Activated CD4-positive, alpha-beta T cell treated with anti-CD3 and anti-CD28 coated beads for 36 hours (primary cell): ENCODE measurements at regions not wholly inside any gene's neighbourhood (a gene's known extent, or its start where the extent isn't known, plus 50 kb on each side); places are given as distances from the start of the nearest gene placed in this dataset.

Experiments used
- ATAC-seq: fragments of 200-7000 bp; cut with Tn5 transposase; one replicate; pipeline ENCODE4 v1.10.0; 2021; ENCODE audit warnings: mild to moderate bottlenecking, moderate library complexity
- CTCF ChIA-PET: fragments of 350-600 bp; sonication (Branson Sonifier 250); formaldehyde crosslinking; loops from one replicate; lab custom pipeline; 2021; ENCODE audit warnings: antibody characterized with exemption; lab: Charles Lee
- POLR2A ChIA-PET: fragments of 350-600 bp; sonication (Branson Sonifier 250); formaldehyde crosslinking; loops from one replicate; lab custom pipeline; 2021; ENCODE audit warnings: antibody characterized with exemption, inconsistent platforms; lab: Charles Lee
- DNase-seq: peaks from one replicate; pipeline ENCODE4 v3.0.0-alpha.2; 2020
- H3K27ac Mint-ChIP-seq: one replicate; pipeline ENCODE4 v1.8.0; 2021; ENCODE audit warnings: mixed read lengths
- H3K27me3 Mint-ChIP-seq: one replicate; pipeline ENCODE4 v1.8.0; 2021; ENCODE audit warnings: mixed read lengths
- H3K36me3 Mint-ChIP-seq: one replicate; pipeline ENCODE4 v1.8.0; 2021; ENCODE audit warnings: low read depth, mixed read lengths
- H3K4me1 Mint-ChIP-seq: one replicate; pipeline ENCODE4 v1.8.0; 2021; ENCODE audit warnings: mixed read lengths
- H3K4me3 Mint-ChIP-seq: one replicate; pipeline ENCODE4 v1.8.0; 2021; ENCODE audit warnings: mild to moderate bottlenecking, moderate library complexity, mixed read lengths
- H3K9me3 Mint-ChIP-seq: one replicate; pipeline ENCODE4 v1.8.0; 2021; ENCODE audit warnings: low read depth, mixed read lengths
- intact Hi-C, 2 experiments: fragments of 100-400 bp; cut with DNase I in 1 of 2; cut with micrococcal nuclease in 1 of 2; formaldehyde crosslinking; loops; one replicate each; pipeline versions ENCODE4 v1.14.2 to v1.15.1; 2022 to 2024; cut with DNase I, micrococcal nuclease

DNA sequence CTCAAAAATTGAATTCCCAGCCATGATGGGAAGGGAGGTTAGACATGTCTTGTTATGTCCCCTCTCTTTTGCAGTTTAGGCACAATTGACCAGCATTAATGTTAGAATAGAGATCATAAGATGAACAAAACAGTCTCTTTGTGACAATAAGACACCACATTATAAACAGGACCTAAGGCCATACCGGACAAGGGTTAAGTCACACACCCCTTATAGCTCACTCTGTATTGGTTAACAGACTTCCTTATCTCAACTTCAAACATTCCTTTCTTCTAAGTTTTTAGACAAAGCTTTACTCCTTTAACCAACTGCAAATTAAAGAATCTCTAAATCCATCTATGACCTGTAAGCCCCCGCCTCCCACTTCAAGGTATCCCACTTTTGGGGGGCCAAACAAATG, 81.1 kb upstream of the CPM start:
- ATAC-seq = no peak
- intact Hi-C loops = no loop called here
- Mint-ChIP-seq H3K27ac (no peak overlapping the region), H3K4me3 (no peak overlapping the region), H3K9me3 (no peaks in the 10 kb centered on the region), H3K27me3 (peaks cover 17% of the 10 kb centered on the region), H3K36me3 (no peaks in the 10 kb centered on the region), H3K4me1 (no peaks in the 10 kb centered on the region)
- ChIA-PET POLR2A (no interaction called here), CTCF (interaction anchor here (0.8 to 1.6 kb wide), 3 partner anchors 14 to 39 kb away, joined by 3 to 4 read pairs (median 3); no protein-coding TSS in a partner anchor)
- DNase-seq = no peak

- intact Hi-C loops = no loop called here
- H3K36me3 Mint-ChIP-seq = no peaks in the 10 kb centered on the region
- no peaks in the 10 kb centered on the region for H3K4me1 Mint-ChIP-seq
- DNase-seq (no peak), ATAC-seq (no peak)
- ChIA-PET POLR2A (no interaction called here), CTCF (interaction anchor here (1.6 kb wide), 1 partner anchor 35 kb away, joined by 4 read pairs; no protein-coding TSS in a partner anchor)
- H3K27ac Mint-ChIP-seq = no peak overlapping the region
- H3K9me3 Mint-ChIP-seq = no peaks in the 10 kb centered on the region
- peaks cover 13% of the 10 kb centered on the region for H3K27me3 Mint-ChIP-seq
- H3K4me3 Mint-ChIP-seq = no peak overlapping the region
Measured at GRCh38 chr12:69015017-69015416, 82.0 kb upstream of the CPM start.

GRCh38 chr12:69015831-69016230, 82.9 kb upstream of the CPM start:
- Mint-ChIP-seq H3K27me3 (peaks cover 9% of the 10 kb centered on the region), H3K4me3 (no peak overlapping the region), H3K9me3 (no peaks in the 10 kb centered on the region), H3K36me3 (no peaks in the 10 kb centered on the region), H3K4me1 (no peaks in the 10 kb centered on the region), H3K27ac (no peak overlapping the region)
- ChIA-PET POLR2A (no interaction called here), CTCF (no interaction called here)
- intact Hi-C loops = no loop called here
- no peak for DNase-seq
- no peak for ATAC-seq

DNA sequence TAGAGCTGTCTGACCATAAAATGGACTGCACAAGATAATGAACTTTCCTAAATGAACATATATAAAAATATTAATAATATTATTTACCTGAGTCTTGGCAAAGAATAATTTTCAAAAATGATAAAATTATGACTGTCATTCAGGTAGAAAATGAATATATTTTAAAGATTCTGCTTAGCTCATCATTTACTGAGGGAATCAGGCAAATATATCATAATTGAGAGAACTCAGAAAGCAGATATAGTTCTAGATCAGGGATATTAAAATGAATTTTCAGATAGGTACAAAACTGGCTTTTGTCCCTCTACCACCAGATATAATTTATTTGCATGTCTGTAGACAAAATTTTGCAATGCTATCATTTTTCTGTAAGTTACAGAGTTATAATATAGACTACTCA, 86.1 kb upstream of the CPM start:
- no peaks in the 10 kb centered on the region for H3K36me3 Mint-ChIP-seq
- intact Hi-C loops = no loop called here
- DNase-seq = no peak
- H3K27me3 Mint-ChIP-seq = peaks cover 11% of the 10 kb centered on the region
- no peak overlapping the region for H3K27ac Mint-ChIP-seq
- no peaks in the 10 kb centered on the region for H3K4me1 Mint-ChIP-seq
- no peaks in the 10 kb centered on the region for H3K9me3 Mint-ChIP-seq
- ATAC-seq = no peak
- ChIA-PET CTCF (no interaction called here), POLR2A (no interaction called here)
- H3K4me3 Mint-ChIP-seq = no peak overlapping the region

- H3K27ac Mint-ChIP-seq = no peak overlapping the region
- POLR2A ChIA-PET = no interaction called here
- no peaks in the 10 kb centered on the region for H3K36me3 Mint-ChIP-seq
- ATAC-seq = no peak
- H3K27me3 Mint-ChIP-seq = peaks cover 11% of the 10 kb centered on the region
- no peak overlapping the region for H3K4me3 Mint-ChIP-seq
- H3K9me3 Mint-ChIP-seq = no peaks in the 10 kb centered on the region
- DNase-seq = no peak
- CTCF ChIA-PET = no interaction called here
- intact Hi-C loops = no loop called here
- H3K4me1 Mint-ChIP-seq = no peaks in the 10 kb centered on the region
Measured at GRCh38 chr12:69019910-69020309, 86.9 kb upstream of the CPM start.

GRCh38 chr12:69022674-69023073, 89.7 kb upstream of the CPM start:
- no peak for DNase-seq
- ATAC-seq = no peak
- no peaks in the 10 kb centered on the region for H3K9me3 Mint-ChIP-seq
- H3K27ac Mint-ChIP-seq = no peak overlapping the region
- POLR2A ChIA-PET = no interaction called here
- no peaks in the 10 kb centered on the region for H3K4me1 Mint-ChIP-seq
- H3K4me3 Mint-ChIP-seq = no peak overlapping the region
- CTCF ChIA-PET = interaction anchor here (0.7 kb wide), 1 partner anchor 1149 kb away, joined by 3 read pairs; no protein-coding TSS in a partner anchor
- H3K36me3 Mint-ChIP-seq = no peaks in the 10 kb centered on the region
- intact Hi-C loops = no loop called here
- H3K27me3 Mint-ChIP-seq = peaks cover 18% of the 10 kb centered on the region

DNA sequence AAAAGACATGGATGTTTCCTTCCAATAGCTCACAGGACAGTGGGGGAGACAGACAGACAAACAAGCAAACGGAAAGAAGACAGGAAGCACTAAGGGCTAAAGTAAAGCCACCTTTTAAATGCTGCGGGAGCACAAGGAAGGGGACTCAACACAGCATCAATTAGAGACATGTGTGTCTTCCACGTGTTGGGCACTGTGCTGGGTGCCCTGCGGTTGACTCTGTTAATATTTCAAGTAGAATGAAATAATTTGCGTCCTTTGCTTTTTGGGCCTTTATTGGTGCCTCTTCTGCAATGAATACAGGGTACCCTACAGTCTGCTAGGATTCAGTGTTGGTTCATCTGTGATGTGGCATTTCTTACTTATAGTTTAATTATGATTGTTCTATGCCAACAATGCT, 90.9 kb upstream of the CPM start:
- Mint-ChIP-seq H3K27ac (no peak overlapping the region), H3K4me1 (no peaks in the 10 kb centered on the region), H3K9me3 (no peaks in the 10 kb centered on the region), H3K36me3 (no peaks in the 10 kb centered on the region), H3K27me3 (peaks cover 15% of the 10 kb centered on the region), H3K4me3 (no peak overlapping the region)
- intact Hi-C loops = no loop called here
- ChIA-PET CTCF (no interaction called here), POLR2A (no interaction called here)
- DNase-seq (no peak), ATAC-seq (no peak)

- H3K27ac Mint-ChIP-seq = no peak overlapping the region
- DNase-seq = no peak
- intact Hi-C loops = no loop called here
- POLR2A ChIA-PET = no interaction called here
- H3K9me3 Mint-ChIP-seq = no peaks in the 10 kb centered on the region
- peaks cover 15% of the 10 kb centered on the region for H3K27me3 Mint-ChIP-seq
- ATAC-seq = no peak
- H3K4me1 Mint-ChIP-seq = no peaks in the 10 kb centered on the region
- no peak overlapping the region for H3K4me3 Mint-ChIP-seq
- H3K36me3 Mint-ChIP-seq = no peaks in the 10 kb centered on the region
- CTCF ChIA-PET = interaction anchor here (0.7 kb wide), 1 partner anchor 1135 kb away, joined by 3 read pairs; no protein-coding TSS in a partner anchor
Measured at GRCh38 chr12:69024413-69024812, 91.4 kb upstream of the CPM start.

DNA sequence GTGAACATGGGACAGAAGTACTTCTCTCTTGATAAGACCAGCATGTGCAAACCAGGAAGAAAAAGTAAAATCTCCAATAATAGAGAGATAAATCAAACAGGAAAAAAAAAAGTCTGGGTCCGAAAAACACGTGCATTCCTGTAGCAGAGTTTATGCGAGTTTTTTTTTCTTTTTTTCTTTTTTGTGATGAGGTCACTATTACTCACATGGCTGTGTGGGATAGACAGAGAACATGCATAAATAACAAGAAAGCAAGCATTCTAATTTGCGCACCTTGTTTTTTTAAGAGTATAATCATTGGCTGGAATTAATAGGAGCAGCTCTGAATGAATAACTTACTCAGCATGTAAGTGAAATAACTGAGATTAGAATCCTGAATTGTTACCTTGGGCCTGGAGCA, 91.9 kb upstream of the CPM start:
- Mint-ChIP-seq H3K36me3 (no peaks in the 10 kb centered on the region), H3K27me3 (peaks cover 15% of the 10 kb centered on the region), H3K9me3 (no peaks in the 10 kb centered on the region), H3K27ac (no peak overlapping the region), H3K4me3 (no peak overlapping the region), H3K4me1 (no peaks in the 10 kb centered on the region)
- ChIA-PET CTCF (interaction anchor here (0.7 kb wide), 1 partner anchor 1136 kb away, joined by 3 read pairs; no protein-coding TSS in a partner anchor), POLR2A (no interaction called here)
- ATAC-seq = no peak
- no peak for DNase-seq
- intact Hi-C loops = no loop called here

GRCh38 chr12:69026336-69026735, 93.4 kb upstream of the CPM start:
- H3K27me3 Mint-ChIP-seq = peaks cover 12% of the 10 kb centered on the region
- no peaks in the 10 kb centered on the region for H3K4me1 Mint-ChIP-seq
- intact Hi-C loops = no loop called here
- POLR2A ChIA-PET = no interaction called here
- H3K36me3 Mint-ChIP-seq = no peaks in the 10 kb centered on the region
- ATAC-seq (no peak), DNase-seq (no peak)
- CTCF ChIA-PET = no interaction called here
- H3K27ac Mint-ChIP-seq = no peak overlapping the region
- no peaks in the 10 kb centered on the region for H3K9me3 Mint-ChIP-seq
- no peak overlapping the region for H3K4me3 Mint-ChIP-seq

DNA sequence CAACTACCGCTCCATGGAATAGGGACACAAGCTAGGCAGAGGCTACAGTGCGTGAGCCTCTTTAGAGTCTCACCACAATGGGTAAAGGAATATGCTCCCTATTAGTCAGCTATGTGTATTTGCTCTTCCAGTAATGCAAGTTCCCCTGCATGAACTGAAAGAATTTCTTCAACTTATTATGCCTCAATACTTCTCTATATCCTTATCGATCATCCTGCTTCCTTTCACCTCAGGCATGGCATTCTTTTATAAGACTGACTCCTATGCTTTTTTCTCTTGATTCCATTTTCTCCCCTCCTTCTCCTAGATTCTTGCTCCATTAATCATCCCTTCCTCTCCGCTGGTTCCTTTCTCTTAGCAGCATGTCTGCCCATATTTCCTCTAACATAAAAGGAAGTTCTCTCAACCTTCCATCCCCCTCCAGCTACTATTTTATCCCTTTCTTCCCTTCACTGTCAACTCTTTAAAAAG, 94.5 kb upstream of the CPM start:
- Mint-ChIP-seq H3K4me3 (no peak overlapping the region), H3K4me1 (no peaks in the 10 kb centered on the region), H3K27me3 (peaks cover 12% of the 10 kb centered on the region), H3K36me3 (no peaks in the 10 kb centered on the region), H3K27ac (no peak overlapping the region), H3K9me3 (no peaks in the 10 kb centered on the region)
- intact Hi-C loops = no loop called here
- DNase-seq (no peak), ATAC-seq (no peak)
- CTCF ChIA-PET = interaction anchor here (0.9 kb wide), 1 partner anchor 13 kb away, joined by 3 read pairs; no protein-coding TSS in a partner anchor
- POLR2A ChIA-PET = no interaction called here

DNA sequence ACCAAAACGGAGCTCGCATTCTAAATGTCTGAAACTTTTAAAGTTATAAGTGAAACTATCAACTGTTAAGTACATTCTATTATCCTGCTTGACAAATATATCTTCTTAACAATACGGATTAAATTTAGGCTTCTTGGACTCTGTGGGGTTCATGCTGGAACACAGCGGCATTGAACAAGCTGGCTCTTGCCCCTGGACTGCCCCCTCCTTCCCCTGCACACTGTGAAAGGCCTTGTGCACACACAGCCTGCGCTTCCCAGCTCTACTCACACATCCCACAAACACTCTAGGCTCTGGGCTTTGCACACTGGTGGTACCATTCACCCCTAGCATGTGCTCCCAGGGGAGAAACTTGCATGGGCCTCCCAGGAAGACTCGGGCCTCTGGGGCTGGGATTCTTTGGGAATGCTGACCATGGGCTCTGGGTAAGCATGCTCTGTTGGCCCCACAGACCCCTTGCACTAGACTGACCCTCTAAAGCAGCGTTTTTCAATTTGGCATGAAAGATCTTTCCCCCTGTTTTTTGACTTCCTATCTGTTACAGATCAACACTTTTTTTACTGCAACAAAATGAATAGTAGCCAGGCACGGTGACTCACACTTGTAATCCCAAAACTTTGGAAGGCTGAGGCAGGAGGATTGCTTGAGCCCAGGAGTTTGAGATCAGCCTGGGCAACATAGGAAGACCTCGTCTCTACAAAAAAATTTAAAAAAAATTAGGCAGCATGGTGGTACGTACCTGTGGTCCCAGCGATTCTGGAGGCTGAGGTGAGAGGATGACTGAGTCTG, 96.2 kb upstream of the CPM start:
- CTCF ChIA-PET = no interaction called here
- no peak for DNase-seq
- H3K27me3 Mint-ChIP-seq = peaks cover 13% of the 10 kb centered on the region

More for the DNA sequence above, 96.2 kb upstream of the CPM start:
- no peak for ATAC-seq
- POLR2A ChIA-PET = no interaction called here
- intact Hi-C loops = no loop called here
- H3K4me3 Mint-ChIP-seq = no peak overlapping the region
- H3K27ac Mint-ChIP-seq = no peak overlapping the region
- no peaks in the 10 kb centered on the region for H3K36me3 Mint-ChIP-seq
- no peaks in the 10 kb centered on the region for H3K4me1 Mint-ChIP-seq
- no peaks in the 10 kb centered on the region for H3K9me3 Mint-ChIP-seq
